Ovary (tissue), 3 donors: ENCODE measurements at regions not wholly inside any gene's neighbourhood (a gene's known extent, or its start where the extent isn't known, plus 50 kb on each side); places are given as distances from the start of the nearest gene placed in this dataset.

Experiments used
- EP300 ChIP-seq: sonication (generic); formaldehyde crosslinking; IDR thresholded peaks from one replicate; pipeline ENCODE4 v1.6.1; 2017; ENCODE audit warnings: antibody characterized with exemption
- TF ChIP-seq, protein P1 (sequence below), 3 donors: fragments of 450-650 bp in 2 of 3; fragments of 200-600 bp in 1 of 3; IDR thresholded peaks; one replicate each; pipeline versions ENCODE4 v1.5.1 to v1.8.0; 2016 to 2022; ENCODE audit warnings: antibody characterized with exemption in 3 of 3, mild to moderate bottlenecking in 1 of 3
- donor health status: DM: no; HTN: no; CAD: no.

GRCh38 chr5:165325221-165325620 lies 1819.8 kb downstream of the MAT2B start:
- no peak for TF ChIP-seq EP300
- TF ChIP-seq, protein P1, sequence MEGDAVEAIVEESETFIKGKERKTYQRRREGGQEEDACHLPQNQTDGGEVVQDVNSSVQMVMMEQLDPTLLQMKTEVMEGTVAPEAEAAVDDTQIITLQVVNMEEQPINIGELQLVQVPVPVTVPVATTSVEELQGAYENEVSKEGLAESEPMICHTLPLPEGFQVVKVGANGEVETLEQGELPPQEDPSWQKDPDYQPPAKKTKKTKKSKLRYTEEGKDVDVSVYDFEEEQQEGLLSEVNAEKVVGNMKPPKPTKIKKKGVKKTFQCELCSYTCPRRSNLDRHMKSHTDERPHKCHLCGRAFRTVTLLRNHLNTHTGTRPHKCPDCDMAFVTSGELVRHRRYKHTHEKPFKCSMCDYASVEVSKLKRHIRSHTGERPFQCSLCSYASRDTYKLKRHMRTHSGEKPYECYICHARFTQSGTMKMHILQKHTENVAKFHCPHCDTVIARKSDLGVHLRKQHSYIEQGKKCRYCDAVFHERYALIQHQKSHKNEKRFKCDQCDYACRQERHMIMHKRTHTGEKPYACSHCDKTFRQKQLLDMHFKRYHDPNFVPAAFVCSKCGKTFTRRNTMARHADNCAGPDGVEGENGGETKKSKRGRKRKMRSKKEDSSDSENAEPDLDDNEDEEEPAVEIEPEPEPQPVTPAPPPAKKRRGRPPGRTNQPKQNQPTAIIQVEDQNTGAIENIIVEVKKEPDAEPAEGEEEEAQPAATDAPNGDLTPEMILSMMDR (IDR thresholded peaks at IDR 0.05), result no peak
